AG09319 (cell line): ENCODE measurements at regions not wholly inside any gene's neighbourhood (a gene's known extent, or its start where the extent isn't known, plus 50 kb on each side); places are given as distances from the start of the nearest gene placed in this dataset.

Experiments used
- DNase-seq: peaks from one replicate; pipeline ENCODE4 v3.0.0-alpha.2; 2010; ENCODE audit warnings: low read depth; ENCODE audit errors: extremely low read depth
- TF ChIP-seq, protein P1 (sequence below): IDR thresholded peaks from 2 replicates; pipeline ENCODE4 v1.5.1; 2011; ENCODE audit warnings: low read depth, mild to moderate bottlenecking, inconsistent platforms, low read length, moderate library complexity

DNA sequence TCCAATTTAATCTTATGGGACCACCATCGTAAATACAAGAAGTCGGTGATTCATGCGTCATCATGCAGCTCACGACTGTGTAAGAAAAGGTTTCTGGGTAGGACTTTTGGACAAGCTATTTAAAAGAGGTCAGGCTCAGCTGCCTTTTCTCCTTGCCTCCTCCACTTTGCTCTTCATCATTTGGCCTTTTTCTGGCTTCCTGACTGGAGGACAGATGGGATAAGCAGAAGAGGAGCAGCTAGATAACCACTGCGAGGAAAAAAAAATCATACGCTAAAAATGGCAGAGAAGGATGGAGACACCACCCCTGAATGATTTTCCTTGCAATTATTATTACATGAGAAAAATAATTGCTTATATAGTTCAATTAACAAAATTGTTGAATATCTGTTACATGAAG is 294.3 kb upstream of the FSTL5 start:
- TF ChIP-seq, protein P1, sequence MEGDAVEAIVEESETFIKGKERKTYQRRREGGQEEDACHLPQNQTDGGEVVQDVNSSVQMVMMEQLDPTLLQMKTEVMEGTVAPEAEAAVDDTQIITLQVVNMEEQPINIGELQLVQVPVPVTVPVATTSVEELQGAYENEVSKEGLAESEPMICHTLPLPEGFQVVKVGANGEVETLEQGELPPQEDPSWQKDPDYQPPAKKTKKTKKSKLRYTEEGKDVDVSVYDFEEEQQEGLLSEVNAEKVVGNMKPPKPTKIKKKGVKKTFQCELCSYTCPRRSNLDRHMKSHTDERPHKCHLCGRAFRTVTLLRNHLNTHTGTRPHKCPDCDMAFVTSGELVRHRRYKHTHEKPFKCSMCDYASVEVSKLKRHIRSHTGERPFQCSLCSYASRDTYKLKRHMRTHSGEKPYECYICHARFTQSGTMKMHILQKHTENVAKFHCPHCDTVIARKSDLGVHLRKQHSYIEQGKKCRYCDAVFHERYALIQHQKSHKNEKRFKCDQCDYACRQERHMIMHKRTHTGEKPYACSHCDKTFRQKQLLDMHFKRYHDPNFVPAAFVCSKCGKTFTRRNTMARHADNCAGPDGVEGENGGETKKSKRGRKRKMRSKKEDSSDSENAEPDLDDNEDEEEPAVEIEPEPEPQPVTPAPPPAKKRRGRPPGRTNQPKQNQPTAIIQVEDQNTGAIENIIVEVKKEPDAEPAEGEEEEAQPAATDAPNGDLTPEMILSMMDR, result no peak
- DNase-seq, result no peak

DNA sequence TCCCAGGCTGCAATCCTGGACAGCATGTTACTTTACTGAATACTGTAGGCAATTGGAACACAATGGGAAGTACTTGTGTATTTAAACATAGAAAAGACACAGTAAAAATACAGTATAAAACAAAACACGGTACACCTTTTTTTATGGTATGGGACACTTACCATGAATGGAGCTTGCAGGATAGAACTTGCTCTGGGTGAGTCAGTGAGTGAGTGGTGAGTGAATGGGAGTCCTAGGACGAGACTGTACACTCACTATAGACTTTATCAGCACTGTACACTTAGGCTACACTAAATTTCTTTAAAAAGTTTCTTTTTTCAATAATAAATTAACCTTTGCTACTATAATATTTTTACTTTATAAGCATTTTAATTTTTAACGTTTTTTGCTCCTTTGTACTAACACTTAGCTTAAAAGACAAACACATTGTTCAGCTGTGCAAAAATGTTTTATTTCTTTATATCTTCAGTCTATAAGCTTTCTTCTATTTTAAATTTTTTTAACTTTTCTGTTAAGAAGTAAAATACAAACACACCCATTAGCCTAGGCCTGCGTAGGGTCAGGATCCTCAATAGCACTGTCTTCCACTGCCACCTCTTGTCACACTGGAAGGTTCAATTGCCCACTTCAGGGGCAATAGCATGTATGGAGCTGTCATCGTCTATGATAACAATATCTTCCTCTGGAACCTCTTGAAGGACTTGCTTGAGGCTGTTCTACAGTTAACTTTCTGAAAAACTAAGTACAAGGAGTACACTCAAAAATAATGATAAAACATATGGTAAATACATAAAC is 293.5 kb upstream of the FSTL5 start:
- DNase-seq, result no peak

DNA sequence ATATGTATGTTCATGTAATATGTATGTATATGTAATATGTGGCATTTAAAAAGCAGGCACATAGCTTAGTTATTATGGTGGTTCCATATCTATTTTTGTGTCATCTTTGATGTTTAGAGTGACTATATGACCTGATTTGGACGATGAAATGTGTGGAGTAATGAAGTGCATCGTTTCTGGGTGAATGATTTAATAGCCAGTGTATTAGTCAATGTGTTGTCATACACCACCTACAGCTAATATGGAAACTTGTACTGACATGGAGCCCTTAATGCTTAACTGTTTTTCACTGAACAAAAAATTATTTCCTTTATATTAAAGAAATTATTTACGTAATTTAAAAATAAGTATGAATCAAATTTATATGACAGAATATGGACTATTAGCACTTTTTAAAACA is 292.3 kb upstream of the FSTL5 start:
- TF ChIP-seq, protein P1, result no peak
- DNase-seq, result no peak

More for the DNA sequence above, 293.5 kb upstream of the FSTL5 start:
- TF ChIP-seq, protein P1, result no peak

DNA sequence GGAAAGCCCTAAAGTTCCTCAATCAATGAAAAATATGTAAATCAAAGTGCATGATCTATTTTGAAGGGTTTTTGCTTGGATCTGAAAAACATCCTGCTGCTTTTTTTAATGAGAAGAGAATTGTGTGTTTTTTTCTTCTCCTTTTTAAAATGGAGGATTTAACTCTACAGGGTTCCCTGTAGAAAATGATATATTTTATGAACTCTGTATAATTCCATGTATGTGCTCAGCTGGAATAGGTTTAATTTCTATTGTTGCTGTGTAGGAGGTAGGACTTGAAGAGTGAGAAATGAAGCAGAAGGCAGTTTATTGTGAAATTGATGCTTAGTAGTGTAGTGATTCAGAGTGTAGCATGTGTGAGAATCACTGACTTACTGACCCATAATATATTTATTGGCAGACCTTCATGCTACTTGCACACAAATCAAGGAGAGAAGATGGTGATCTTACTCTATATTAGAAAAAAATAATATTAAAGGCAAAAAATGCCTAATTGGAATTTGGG is 286.8 kb upstream of the FSTL5 start:
- no peak for DNase-seq
- TF ChIP-seq, protein P1, result no peak

DNA sequence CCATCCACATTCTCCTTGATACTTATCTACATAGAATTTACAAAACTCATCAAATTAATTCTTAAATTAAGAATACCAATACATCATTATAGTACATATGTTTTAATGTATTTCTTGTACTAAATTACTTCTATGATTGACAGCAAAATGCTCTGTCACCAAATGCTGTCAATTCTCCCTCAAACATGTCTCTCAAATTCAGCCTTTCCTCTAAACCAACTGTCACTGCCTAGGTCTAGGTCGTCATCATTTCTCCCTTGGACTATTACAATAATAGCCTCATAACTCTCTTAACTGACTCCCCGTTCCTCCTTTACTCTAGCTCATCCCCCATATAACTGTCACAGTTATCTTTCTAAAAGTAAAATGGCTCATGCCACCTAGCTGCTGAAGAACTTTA is 279.7 kb upstream of the FSTL5 start:
- TF ChIP-seq, protein P1, result no peak
- DNase-seq, result no peak

DNA sequence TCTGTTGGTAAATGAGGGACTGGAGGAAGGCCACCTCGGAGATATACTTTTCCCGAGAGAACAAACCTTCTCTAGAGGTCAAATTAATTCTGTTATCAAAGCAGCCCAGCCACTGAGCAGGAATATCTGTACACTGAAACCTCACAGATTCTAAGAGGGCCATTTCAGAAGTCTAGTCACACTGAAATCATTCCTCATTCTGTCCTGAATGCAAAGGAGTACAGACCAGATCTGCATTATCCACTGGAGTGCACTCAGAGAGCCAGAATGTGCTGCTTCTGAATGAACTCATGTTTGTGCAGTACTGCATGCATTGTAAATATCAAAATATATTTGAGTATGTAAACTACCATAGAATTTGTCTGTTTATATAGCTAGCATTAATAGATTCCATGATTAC is 278.3 kb upstream of the FSTL5 start:
- TF ChIP-seq, protein P1, result no peak

DNA sequence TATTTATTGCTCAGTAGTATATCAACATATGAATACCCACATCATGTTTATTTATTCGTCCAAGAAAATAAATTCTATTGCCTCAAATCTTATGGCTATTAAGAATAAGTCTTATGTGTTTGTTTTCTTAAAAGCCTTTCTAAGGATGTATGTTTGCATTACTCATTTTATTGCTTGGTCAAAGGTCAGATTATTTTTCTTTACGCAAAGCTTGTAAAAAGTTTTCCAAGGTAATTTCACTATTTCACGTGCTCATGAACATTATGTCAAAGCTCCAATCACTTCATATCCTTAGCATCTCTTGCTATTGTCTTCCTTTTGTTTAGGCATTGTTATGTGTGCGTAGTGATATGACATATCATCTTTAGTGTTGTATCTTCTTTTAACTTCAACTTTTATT is 258.5 kb upstream of the FSTL5 start:
- TF ChIP-seq, protein P1, result no peak
- DNase-seq, result no peak

More for the DNA sequence above, 278.3 kb upstream of the FSTL5 start:
- no peak for DNase-seq
